HEK293 (cell line): ENCODE measurements at regions not wholly inside any gene's neighbourhood (a gene's known extent, or its start where the extent isn't known, plus 50 kb on each side); places are given as distances from the start of the nearest gene placed in this dataset.

ENCODE experiments used
- CTCF ChIP-seq: fragments of 450-650 bp; formaldehyde crosslinking; IDR thresholded peaks from 2 replicates; pipeline ENCODE4 v1.5.1; 2016; ENCODE audit warnings: missing biosample characterization, missing genetic modification characterization
- INSM2 ChIP-seq: fragments of 450-650 bp; formaldehyde crosslinking; IDR thresholded peaks from 2 replicates; pipeline ENCODE4 v1.5.1; 2016; ENCODE audit warnings: missing biosample characterization, missing genetic modification characterization
- PRDM10 ChIP-seq: fragments of 450-650 bp; formaldehyde crosslinking; IDR thresholded peaks from 2 replicates; pipeline ENCODE4 v1.5.1; 2016; ENCODE audit warnings: missing biosample characterization, missing genetic modification characterization
- REST ChIP-seq: fragments of 450-650 bp; formaldehyde crosslinking; IDR thresholded peaks from 2 replicates; pipeline ENCODE4 v1.5.1; 2016; ENCODE audit warnings: missing biosample characterization, missing genetic modification characterization
- ZBTB21 ChIP-seq: fragments of 450-650 bp; formaldehyde crosslinking; IDR thresholded peaks from 2 replicates; pipeline ENCODE4 v1.5.1; 2017; ENCODE audit warnings: missing biosample characterization, missing genetic modification characterization
- ZNF24 ChIP-seq: fragments of 450-650 bp; formaldehyde crosslinking; IDR thresholded peaks from 2 replicates; pipeline ENCODE4 v1.5.1; 2016; ENCODE audit warnings: missing biosample characterization, missing genetic modification characterization
- ZNF645 ChIP-seq: fragments of 450-650 bp; formaldehyde crosslinking; IDR thresholded peaks from 2 replicates; pipeline ENCODE4; 2016; ENCODE audit warnings: missing biosample characterization, missing genetic modification characterization

GRCh38 chr19:30855442-30855841 lies 483.3 kb downstream of the ZNF536 start:
- TF ChIP-seq REST (tag by site-specific recombination), result no peak
- TF ChIP-seq ZNF645, result no peak
- no peak for TF ChIP-seq CTCF (tag by site-specific recombination)
- TF ChIP-seq ZNF24 (tag by site-specific recombination), result no peak
- TF ChIP-seq PRDM10, result no peak
- no peak for TF ChIP-seq INSM2 (tag by site-specific recombination)
- no peak for TF ChIP-seq ZBTB21
